GM21737 (cell line): ENCODE measurements at regions not wholly inside any gene's neighbourhood (a gene's known extent, or its start where the extent isn't known, plus 50 kb on each side); places are given as distances from the start of the nearest gene placed in this dataset.

Source experiments
- ATAC-seq: cut with Tn5 transposase; IDR thresholded peaks from one replicate; pipeline ENCODE4 v1.9.1; 2021; ENCODE audit warnings: mild to moderate bottlenecking, moderate library complexity; ENCODE audit not compliant: unreplicated experiment

DNA sequence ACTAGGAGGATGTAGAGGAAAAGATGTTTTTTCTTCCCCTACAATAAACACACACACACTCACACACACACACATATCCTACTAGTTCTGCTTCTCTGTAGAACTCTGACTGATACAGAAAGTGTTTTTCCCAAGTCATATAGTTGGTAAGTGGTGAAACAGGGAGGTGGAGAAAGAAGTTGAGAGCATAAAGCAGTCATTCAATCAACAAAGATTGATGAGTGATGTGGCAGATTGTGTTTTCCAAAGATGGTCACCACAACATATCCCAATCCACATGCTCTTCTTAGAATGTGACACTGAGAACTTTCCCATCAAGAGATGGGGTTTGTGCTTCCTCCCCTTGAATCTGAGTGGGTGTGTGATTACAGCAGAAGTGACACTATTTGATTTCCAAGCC is 123.4 kb upstream of the ATP6AP2 start:
- no peak for ATAC-seq

DNA sequence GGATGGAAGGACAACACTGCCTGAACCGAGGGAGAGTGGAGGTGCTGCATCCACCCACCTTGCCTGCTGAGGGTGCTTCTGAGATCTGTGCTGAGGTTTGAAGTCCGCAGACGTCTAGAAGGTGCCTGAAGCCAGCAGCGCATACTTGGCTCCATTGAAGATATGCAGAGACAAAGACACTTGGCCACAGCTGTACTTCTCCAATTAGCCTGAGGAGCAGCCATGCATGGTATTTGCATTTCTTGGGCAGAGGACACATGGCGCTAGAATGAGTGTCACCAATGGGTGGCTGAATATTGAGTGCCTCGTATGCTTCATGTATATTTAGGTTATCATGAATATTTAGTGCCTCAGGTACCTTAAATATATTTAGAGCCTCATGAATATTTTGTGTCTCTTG is 128.7 kb upstream of the ATP6AP2 start:
- no peak for ATAC-seq

DNA sequence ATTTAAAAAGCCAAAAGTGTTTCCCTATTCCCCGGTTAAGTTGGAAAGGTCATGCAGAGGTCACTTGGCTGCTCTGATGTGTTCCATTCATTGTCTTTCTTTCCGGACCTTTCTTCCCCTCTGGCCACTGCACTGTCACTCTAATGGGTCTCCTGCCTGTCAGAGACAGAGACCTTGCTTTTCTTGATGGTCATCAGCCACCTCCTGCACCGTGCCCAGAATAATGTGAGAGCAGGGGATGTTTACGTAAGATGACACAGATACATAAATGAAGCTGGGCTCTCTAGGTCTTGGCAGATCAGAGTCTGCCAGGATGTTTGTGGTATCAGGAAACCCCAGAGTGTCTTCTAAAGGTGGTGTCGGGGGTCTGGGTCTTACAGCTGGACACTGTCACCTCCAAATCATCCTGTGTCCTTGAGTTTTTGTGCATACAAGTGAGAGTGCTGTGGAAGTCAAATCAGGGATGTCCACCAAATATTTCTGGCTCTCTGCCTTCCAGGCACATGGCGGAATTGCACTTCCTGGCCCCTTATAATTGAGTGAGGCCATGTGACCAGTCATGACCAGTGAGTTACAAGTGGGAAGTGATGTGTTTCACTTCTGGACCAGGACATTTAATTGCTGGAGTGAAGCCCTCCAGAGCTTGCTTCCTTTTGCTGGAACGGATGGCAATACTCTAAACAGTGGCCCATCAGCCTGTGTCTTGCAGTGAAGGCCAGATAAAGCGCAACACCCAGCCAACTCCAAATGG is 130.6 kb upstream of the ATP6AP2 start:
- no peak for ATAC-seq

DNA sequence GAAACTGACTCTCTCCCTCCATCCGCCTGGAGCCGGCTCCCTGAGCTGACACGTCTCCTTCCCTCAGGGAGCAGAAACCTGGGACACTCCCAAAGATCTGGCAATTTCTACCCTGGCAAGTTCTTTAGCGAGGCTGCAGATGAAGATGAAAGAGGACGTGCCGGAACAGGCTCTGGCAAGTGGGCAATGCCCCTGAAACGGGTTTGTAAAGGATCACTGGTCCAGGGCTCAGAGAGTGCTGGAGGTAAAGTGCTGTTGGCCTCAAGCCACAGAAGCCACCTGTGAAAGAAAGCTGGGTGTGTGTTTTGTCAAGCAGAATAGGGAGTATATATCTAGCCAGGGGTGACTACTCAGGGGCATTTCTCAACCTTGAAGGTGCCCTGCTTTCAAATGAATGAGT is 131.4 kb upstream of the ATP6AP2 start:
- ATAC-seq: no peak

DNA sequence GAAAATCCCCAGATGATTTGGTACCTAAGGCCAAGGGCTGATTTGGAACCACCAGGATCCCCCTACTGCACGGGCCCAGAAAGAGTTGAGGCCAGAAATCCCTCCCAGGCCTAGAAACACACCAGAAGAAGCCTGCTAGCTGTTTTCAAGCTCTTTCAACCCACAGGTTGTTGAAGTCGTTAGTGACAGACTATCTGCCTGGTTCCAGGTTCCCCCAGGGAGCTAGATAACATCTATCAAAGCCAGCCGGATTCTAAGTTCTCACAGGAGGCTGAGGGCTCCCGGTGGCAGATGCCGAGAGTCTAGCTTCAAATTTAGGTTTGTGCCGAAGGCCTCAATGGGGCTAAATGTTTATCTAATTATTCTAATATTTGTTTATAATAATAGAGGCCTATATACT is 132.0 kb upstream of the ATP6AP2 start:
- ATAC-seq: no peak

DNA sequence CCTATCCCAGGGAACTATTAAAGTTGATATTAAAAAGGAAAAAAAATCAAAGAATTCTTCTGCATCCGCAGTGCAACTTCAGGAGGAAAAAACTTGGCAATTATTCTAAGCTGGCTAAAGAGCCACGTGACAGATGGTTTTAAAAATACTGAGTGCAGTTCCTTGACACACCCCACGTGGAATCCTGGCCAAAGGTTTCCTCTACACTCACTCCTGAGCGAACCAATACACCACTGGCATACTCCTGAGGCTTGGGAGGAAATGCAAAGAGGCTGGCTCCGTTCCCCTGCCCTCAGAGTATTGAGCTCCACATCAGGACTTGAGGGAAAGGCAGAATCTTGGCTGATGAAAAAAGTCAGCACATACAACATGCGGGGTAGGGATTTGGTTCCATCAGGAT is 133.8 kb upstream of the ATP6AP2 start:
- ATAC-seq: no peak

DNA sequence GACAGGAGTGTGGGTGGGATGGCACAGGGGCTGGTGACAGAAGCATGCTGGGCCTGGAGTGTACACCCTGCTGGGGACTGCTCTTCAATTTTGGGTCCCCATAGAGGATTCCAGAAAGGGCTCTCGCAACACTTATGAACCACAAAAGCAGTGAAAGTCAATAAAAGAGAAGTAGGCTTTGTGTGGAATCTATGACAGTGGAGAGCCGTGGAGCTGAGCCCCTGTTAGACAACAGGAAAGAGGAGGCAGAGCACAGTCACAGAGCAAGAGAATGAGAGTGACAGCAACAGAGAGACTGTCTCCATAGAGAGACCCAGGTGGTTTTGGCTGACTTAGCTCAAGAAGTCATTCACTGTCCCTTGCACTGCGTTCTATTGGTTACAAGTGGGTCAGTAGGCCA is 135.1 kb upstream of the ATP6AP2 start:
- ATAC-seq: no peak

DNA sequence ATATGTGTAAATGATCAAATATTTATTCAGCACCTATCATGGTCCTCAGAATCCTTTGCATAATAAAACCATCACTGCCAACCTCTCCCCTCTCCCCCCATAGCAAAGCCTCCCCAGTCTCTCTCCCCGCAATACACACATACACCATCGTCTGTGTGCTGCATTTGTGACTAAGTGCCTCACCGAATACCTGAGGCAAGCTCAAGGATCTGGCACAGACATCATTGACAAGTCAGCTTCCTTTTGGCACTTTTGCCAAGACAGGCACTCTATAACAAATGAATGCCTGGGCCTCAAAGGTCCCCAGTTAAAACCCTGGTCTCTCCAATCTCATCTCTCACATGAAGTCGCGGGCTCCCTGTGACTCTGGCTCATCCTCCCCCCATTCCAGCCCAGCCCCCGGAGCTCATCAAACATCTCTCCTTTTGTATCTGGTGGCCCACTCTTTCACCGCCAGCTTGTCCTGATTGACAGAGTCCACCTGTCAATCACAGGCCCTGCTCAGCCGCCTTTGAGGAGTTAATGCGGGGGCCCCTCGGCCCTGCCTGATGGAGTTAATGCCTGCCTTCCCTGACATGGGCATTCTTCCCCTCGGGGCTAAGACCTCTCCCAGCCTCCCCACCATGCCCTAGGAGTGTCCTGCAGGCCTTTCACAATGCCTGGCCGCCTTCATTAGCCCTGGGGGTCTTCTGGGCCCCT is 135.8 kb upstream of the ATP6AP2 start:
- no peak for ATAC-seq

DNA sequence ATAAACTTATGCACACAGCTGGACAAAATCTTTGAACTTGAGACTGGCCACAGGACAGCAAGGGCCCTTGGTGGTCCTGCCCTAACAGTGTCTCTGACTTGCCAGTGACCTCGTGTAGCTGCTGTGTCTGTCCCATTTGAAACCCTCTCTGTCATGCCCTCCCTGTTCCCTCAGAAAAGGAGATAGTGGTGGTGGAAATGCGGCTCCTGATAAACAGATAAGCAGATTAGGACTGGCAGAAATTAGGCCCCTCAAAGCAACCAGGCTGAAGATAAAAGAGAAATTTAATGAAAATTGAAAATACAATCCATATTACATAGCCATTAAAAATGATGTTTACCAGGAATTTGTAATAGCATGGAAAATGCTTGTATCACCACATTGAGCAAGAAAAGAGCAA is 136.6 kb upstream of the ATP6AP2 start:
- no peak for ATAC-seq

DNA sequence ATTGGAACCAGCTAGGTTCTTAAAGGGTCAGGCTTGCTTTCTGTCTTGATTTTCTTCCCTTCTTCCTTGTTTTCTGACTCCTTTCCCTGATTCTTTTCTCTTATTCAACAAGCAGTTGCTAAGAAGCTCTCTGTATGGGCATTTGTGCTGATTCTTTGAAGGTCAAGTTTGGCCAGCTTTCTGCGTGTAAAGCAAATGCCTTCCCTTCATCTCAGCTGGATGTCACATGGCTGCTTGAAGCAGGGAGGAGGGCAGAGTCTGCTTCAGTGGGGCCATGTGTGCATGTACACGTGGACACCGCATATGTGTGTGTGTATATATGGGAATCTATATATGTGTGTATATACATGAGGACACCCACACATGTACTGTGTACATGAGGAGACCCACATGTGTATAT is 139.9 kb upstream of the ATP6AP2 start:
- no peak for ATAC-seq

DNA sequence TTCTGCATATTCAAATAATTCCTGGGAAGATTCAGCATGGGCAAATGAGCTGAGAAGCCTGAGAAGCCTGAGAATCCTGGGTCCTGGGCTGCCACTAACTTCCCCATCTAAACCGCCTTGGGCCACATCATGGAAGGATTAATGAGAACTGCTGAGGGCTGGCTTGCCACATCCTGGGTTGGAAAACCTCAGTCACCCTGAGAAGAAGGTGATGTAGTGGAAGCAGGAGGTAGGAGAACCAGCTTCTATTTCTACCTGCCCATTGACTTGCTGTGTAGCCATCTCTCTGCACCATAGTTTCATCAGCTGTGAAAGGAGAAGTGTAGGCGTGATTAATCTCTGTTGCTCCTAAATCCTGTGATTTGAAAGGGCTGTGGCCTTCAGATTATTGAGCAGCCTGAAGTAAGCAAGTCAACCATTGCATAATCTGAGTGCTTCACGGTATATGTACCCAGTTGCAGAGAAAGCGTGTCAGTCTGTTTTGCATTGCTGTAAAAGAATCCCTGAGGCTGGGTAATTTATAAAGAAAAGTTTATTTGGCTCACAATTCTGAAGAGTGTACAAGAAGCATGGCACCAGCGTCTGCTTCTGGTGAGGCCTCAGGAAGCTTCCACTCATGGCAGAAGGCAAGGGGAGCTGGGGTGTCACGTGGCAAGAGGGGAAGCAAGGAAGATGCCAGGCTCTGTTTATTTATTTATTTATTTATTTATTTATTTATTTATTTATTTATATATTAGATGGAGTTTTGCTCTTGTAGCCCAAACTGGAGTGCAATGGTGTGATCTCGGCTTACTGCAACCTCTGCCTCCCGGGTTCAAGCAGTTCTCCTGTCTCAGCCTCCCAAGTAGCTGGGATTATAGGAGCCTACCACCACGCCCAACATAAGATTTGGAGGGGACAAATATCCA is 140.9 kb upstream of the ATP6AP2 start:
- no peak for ATAC-seq

DNA sequence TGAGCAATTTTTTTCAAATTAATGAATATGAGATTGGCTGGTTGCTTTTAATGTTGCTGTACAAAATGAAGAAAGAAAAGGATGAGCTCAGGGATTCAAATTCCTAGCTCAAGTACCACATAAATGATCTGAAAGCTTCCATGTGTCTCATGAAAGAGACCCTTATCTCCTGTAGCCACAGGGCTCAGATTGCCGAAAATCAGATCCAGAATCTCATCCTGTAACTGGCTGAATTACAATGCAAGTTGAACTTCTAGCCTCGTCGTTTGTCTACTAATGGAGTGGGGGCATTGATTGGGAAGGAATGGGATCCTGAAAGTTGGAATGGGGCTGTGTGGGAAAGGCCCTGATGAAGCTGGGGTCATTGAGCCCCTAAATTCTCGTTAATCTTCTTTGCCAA is 143.4 kb upstream of the ATP6AP2 start:
- no peak for ATAC-seq

DNA sequence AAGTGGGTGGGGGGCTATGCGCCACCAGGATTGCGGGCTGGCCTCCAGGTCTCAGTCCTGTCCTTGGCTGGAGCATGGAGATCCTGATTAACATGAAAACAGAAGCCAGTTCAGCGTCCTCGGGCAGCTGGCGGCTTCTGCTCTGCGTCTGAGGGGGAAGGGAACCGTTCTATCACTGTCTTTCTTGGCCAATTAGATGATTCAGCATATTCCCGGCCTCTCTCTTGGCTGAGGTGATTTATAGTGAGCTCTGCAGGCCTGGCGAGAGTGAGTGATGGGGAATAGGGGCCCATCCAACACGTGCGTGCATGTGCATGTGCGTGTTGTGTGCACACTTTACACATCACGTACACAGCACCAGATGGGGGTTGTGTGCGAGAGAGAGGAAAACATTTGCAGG is 145.8 kb upstream of the ATP6AP2 start:
- ATAC-seq: no peak

DNA sequence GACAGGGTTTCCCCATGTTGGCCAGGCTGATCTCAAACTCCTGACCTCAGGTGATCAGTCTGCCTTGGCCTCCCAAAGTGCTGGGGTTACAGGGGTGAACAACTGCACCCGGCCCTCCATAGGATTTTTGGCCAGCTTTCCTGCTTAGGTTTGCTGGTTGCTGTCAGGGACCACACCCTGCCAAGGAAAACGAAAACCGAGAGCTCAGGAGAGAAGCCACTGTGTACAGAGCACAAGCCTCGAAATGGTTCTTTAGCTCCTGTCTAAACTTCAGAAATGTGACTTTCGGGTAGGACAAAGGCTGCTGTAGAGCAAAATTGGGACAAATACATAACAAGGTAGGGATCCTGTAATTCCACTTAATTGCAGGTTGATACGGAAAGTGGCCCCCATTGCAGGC is 146.3 kb upstream of the ATP6AP2 start:
- no peak for ATAC-seq

DNA sequence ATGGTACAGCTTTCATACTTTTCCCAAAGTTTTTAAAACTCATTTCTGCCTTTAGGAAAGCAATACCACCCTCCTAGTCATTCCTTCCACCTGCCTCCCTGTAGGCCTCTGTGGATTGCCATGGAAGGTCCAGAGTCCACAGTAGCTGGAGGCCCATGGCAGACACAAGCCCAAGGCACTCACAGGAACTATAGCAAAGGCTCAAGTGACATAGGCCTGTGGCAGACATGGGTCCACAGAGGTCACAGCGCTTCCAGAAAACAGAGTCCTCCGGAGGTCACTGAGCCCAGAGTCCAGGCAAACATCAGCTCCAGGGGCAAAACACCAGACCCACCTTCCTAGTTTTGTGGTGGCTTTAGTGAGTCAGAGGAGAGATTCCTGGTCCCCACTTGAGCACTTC is 147.6 kb upstream of the ATP6AP2 start:
- ATAC-seq: no peak

DNA sequence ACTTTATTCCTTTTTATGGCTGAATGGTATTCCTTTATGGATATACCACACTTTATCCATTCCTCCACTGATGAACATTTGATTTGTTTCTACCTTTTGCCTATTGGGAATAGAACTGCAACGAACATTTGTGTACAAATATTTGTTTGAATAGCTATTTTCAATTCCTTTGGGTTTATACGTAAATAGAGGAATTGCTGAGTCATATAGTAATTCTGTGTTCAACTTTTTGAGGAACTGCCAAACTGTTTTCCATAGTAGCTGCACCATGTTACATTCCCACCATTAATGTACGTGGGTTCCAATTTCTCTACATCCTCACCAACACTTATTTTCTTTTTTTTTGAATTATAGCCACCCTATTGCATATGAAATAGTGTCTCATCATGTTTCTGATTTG is 156.5 kb upstream of the ATP6AP2 start:
- ATAC-seq: no peak

DNA sequence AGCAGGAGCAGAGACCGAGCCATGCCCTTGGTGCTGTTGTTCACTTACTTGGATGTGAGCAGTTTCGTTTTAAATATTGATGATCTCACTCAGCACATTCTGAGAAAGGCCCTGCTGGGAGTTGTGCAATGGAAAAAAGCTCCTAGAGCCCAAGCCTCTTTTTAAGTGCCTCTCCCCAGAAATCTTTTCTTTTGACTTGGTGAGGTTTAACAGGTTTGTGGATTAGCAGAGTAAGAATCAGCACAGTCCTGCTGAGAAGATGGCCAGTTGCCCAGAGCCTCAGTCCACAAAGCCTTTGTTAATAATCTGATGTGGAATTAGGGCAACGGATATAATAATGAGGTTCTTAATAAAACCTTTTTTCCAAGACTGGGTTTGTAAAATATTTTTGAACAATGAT is 157.5 kb upstream of the ATP6AP2 start:
- no peak for ATAC-seq

DNA sequence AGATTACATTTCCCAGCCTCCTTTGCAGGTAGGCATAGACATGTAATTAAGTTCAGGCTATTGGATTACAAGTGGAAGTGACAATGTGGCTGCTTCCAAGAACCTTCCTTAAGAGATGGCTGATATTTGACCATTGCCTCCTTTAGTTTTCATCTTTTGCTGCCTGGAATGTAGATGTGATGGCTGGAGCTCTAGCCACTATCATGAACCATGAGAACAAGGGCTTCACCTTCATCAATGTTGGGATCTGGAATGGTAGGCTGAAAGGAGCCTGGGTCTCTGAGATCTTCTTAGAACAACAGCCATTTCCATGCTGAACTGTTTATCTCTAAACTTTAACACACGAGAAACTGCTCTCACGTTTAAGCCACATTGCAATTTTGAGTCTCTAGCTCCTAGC is 158.7 kb upstream of the ATP6AP2 start:
- ATAC-seq: no peak

DNA sequence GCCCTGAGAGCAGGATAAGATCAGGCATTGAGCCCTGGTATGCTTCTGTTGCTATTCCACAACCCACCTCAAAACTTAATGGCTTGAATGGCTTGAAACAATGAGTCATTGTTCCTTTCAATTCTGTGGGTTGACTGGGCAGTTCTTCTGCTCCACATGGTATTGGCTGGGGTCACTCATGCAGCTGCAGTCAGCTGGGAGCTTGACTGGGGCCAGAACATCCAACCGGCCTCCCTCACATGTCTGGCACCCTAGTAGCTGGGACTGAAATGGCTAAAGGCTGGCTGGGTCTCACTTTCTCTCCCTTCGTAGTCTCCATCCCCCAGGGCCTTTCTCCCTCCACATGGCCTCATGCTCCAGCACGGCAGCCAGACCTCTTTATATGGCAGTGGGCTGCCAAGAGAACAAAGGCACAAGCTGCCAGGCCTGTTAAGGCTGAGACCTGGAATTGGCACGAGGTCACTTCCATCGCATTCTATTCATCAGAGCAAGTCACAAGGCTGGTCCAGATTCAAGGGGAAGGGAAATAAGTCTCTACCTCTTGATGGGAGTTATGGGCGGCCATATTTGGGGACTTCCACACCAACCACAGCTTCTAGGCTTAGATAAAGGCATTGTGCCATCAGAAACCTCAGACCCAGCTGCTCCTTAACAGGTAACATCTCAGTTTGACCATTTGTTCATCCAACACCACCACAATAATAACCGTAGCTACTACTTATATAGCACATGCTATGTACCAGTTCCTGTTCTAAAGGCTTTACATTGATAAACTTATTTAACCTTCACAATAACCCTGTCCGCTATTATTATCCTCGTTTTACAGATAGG is 159.7 kb upstream of the ATP6AP2 start:
- ATAC-seq: no peak

DNA sequence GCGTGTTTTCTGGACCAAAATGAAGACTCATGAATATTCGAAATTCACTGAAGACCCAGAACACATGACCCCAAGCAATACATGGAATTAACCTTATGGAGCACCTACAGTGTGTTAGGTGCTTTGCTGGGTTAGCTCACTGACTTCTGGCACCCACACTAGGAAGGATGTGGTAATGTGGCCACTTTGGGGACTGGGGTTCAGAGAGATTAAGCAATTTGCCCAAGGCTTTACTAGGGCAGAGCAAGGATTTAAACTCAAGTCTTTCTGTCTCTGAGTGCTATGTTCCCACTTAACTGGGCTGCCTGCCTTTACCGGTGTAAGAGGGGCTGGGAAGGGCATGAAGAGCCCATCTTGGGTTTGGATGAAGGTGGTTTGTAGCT is 162.0 kb upstream of the ATP6AP2 start:
- ATAC-seq: no peak
